Endothelial cell of umbilical vein (primary cell): ENCODE measurements at regions not wholly inside any gene's neighbourhood (a gene's known extent, or its start where the extent isn't known, plus 50 kb on each side); places are given as distances from the start of the nearest gene placed in this dataset.

Experiments used
- BruUV-seq: library from RNA; stranded (reverse); fragments of 400-500 nt; replicated peaks from 2 replicates; lab custom pipeline; 2021; lab: Mats Ljungman, UMichigan
- CTCF ChIA-PET: fragments of 300-600, 350-600 bp; sonication (Branson Sonifier 250); formaldehyde crosslinking; loops from one replicate; lab custom pipeline; 2021; ENCODE audit warnings: antibody characterized with exemption, inconsistent platforms; lab: Charles Lee
- POLR2A ChIA-PET: fragments of 300-600, 350-600 bp; sonication (Branson Sonifier 250); formaldehyde crosslinking; loops from one replicate; lab custom pipeline; 2021; ENCODE audit warnings: antibody characterized with exemption, inconsistent platforms; lab: Charles Lee
- DNase-seq: peaks from one replicate; pipeline ENCODE4 v3.0.0-alpha.2; 2011; ENCODE audit warnings: low read depth, low spot score
- FAIRE-seq: peaks from 2 replicates; lab custom pipeline; 2011; peaks lifted over from hg19 to GRCh38; lab: Jason Lieb, UNC
- H2AFZ ChIP-seq: 2 replicates; pipeline ENCODE4 v1.6.0; 2012; ENCODE audit warnings: low read depth, low read length, control low read depth, inconsistent platforms
- H3K27ac ChIP-seq: 2 replicates; pipeline ENCODE4 v1.5.1; 2011; ENCODE audit warnings: low read depth, mild to moderate bottlenecking, control low read depth, low read length, moderate library complexity; ENCODE audit not compliant: insufficient read depth
- H3K27me3 ChIP-seq, 2 experiments: 2 replicates each; pipeline versions ENCODE4 v1.6.0 to v1.6.1; 2011; ENCODE audit warnings: low read length in 2 of 2, mixed read lengths in 1 of 2; ENCODE audit not compliant: control insufficient read depth in 2 of 2, insufficient read depth in 2 of 2
- H3K36me3 ChIP-seq, 2 experiments: 2 replicates in 1 of 2; 3 replicates in 1 of 2; pipeline ENCODE4 v1.5.1; 2011; ENCODE audit warnings: low read length in 2 of 2, mild to moderate bottlenecking in 1 of 2, moderate library complexity in 1 of 2; ENCODE audit not compliant: control insufficient read depth in 2 of 2, insufficient read depth in 2 of 2; ENCODE audit errors: extremely low read depth in 1 of 2
- H3K4me1 ChIP-seq: 3 replicates; pipeline ENCODE4 v1.5.1; 2011; ENCODE audit warnings: mild to moderate bottlenecking, low read length; ENCODE audit not compliant: control insufficient read depth, insufficient read depth; ENCODE audit errors: extremely low read depth
- H3K4me2 ChIP-seq: 2 replicates; pipeline ENCODE4 v1.6.1; 2011; ENCODE audit warnings: low read length, control low read depth, mixed read lengths; ENCODE audit not compliant: insufficient read depth
- H3K4me3 ChIP-seq, 3 experiments: fragments of 200-600 bp in 1 of 3; sonication (generic), shearing (Covaris generic) in 1 of 3; replicated peaks in 1 of 3; 2 replicates each; pipeline ENCODE4 v1.5.1; 2011 to 2016; ENCODE audit warnings: control low read depth in 3 of 3, low read length in 3 of 3, mild to moderate bottlenecking in 2 of 3, inconsistent platforms in 1 of 3, low read depth in 1 of 3, moderate library complexity in 1 of 3; ENCODE audit not compliant: insufficient read depth in 1 of 3
- H3K79me2 ChIP-seq: 2 replicates; pipeline ENCODE4 v1.6.0; 2012; ENCODE audit warnings: low read length, inconsistent platforms; ENCODE audit not compliant: control insufficient read depth, insufficient read depth
- H3K9ac ChIP-seq: replicated peaks from 2 replicates; pipeline ENCODE3; 2011; ENCODE audit warnings: low read length, control low read depth; ENCODE audit not compliant: insufficient read depth; ENCODE audit errors: extremely low read depth
- H3K9me1 ChIP-seq: replicated peaks from 3 replicates; pipeline ENCODE4 v1.6.0; 2011; ENCODE audit warnings: mild to moderate bottlenecking, low read length; ENCODE audit not compliant: control insufficient read depth, insufficient read depth; ENCODE audit errors: extremely low read depth
- H3K9me3 ChIP-seq: replicated peaks from 2 replicates; pipeline ENCODE4 v1.5.1; 2012; ENCODE audit warnings: low read length, inconsistent platforms; ENCODE audit not compliant: control insufficient read depth, insufficient read depth
- H4K20me1 ChIP-seq: replicated peaks from 2 replicates; pipeline ENCODE3; 2011; ENCODE audit warnings: mild to moderate bottlenecking, low read length; ENCODE audit not compliant: control insufficient read depth, insufficient read depth; ENCODE audit errors: extremely low read depth
- EZH2 ChIP-seq: IDR thresholded peaks from 2 replicates; pipeline ENCODE4 v1.6.1; 2012; ENCODE audit warnings: borderline replicate concordance, low read depth, mild to moderate bottlenecking, moderate library complexity, low read length, inconsistent platforms; ENCODE audit not compliant: severe bottlenecking
- FOS ChIP-seq: IDR thresholded peaks from 2 replicates; pipeline ENCODE4 v1.6.1; 2011; ENCODE audit warnings: mild to moderate bottlenecking, low read length, moderate library complexity, borderline replicate concordance; ENCODE audit not compliant: insufficient read depth
- GATA2 ChIP-seq: IDR thresholded peaks from 2 replicates; pipeline ENCODE4 v1.7.0; 2011; ENCODE audit warnings: low read depth, mild to moderate bottlenecking, moderate library complexity, mixed read lengths, low read length; ENCODE audit not compliant: insufficient read length, insufficient read depth
- JUN ChIP-seq: IDR thresholded peaks from 2 replicates; pipeline ENCODE4 v1.6.1; 2011; ENCODE audit warnings: borderline replicate concordance, low read depth; ENCODE audit not compliant: insufficient read length, insufficient read depth
- MYC ChIP-seq: IDR thresholded peaks from one replicate; pipeline ENCODE4 v1.6.1; 2011; ENCODE audit warnings: mild to moderate bottlenecking, low read depth, low read length
- POLR2A ChIP-seq: IDR thresholded peaks from 2 replicates; pipeline ENCODE4 v1.6.1; 2012; ENCODE audit warnings: low read depth, mild to moderate bottlenecking, control low read depth, low read length
- POLR2AphosphoS5 ChIP-seq: IDR thresholded peaks from 2 replicates; pipeline ENCODE4 v1.6.1; 2012; ENCODE audit warnings: low read depth, mild to moderate bottlenecking, control low read depth, low read length, moderate library complexity; ENCODE audit not compliant: insufficient read depth
- dilution Hi-C: fragments of 300-500 bp; cut with MboI; formaldehyde crosslinking; loops from one replicate; pipeline ENCODE4 v1.15.0; 2019; ENCODE audit warnings: low sequenced_read_pairs; ENCODE audit not compliant: extremely low pct_ligation_motif_present
- intact Hi-C: fragments of 100-400 bp; cut with micrococcal nuclease; formaldehyde crosslinking; loops from one replicate; pipeline ENCODE4 v1.10.0; 2022
- TF ChIP-seq, protein P1 (sequence below), 2 donors: IDR thresholded peaks; 1 replicate in 1 of 2; 2 replicates in 1 of 2; pipeline ENCODE4 v1.5.1; 2011; ENCODE audit warnings: low read length in 2 of 2, mild to moderate bottlenecking in 2 of 2, moderate library complexity in 2 of 2, control low read depth in 1 of 2, inconsistent platforms in 1 of 2, low read depth in 1 of 2; ENCODE audit not compliant: insufficient read depth in 1 of 2; ENCODE audit errors: extremely low read depth in 1 of 2
- TF ChIP-seq, protein P2 (sequence below): IDR thresholded peaks from 2 replicates; pipeline ENCODE4 v1.6.1; 2011; ENCODE audit not compliant: insufficient read depth, insufficient read length

DNA sequence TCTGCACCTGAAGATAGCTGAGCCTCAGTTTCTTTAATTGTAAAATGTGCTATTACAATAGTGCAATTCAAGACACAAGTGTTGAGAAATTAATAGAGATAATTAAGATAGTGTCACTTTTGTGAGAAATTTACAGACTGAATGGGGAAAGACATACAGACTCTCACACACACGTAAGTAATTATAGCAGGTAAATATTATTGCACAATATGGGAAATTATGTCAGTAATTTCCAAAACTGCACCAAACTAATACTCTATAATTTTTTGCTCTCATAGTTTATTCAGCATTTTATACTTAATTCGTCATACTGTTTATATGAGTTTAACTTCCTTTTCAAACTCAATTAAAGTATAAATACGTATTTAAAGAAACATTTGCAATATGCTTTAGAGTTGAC, 124.9 kb upstream of the GYPC start:
- no peak for FAIRE-seq
- POLR2A ChIA-PET = no interaction called here

DNA sequence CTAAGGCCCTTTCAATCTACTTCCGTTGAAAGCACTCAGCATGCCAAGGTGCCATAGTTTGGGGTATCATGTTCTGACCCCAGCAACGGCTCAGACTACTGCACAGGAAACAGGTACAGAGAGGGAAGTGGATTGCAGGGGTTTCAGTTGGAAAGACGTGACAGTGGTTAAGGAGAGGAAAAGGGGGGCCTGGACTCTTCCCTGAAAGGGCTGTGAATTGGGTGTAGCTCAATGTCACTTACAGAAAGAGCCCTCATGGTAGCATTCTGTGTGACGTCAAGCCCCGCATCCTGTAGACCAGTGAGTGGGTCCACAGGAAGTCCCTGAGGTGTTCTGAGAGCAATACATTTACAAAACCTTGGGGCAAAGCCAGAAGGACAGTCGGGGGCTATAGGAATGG, 121.5 kb upstream of the GYPC start:
- H3K36me3 ChIP-seq = no peaks in the 10 kb centered on the region
- H3K9me3 ChIP-seq = peaks cover 3% of the 10 kb centered on the region
- FAIRE-seq (no peak), DNase-seq (no peak)
- H3K4me1 ChIP-seq = no peaks in the 10 kb centered on the region
- TF ChIP-seq POLR2A = no peak
- TF ChIP-seq, protein P1, sequence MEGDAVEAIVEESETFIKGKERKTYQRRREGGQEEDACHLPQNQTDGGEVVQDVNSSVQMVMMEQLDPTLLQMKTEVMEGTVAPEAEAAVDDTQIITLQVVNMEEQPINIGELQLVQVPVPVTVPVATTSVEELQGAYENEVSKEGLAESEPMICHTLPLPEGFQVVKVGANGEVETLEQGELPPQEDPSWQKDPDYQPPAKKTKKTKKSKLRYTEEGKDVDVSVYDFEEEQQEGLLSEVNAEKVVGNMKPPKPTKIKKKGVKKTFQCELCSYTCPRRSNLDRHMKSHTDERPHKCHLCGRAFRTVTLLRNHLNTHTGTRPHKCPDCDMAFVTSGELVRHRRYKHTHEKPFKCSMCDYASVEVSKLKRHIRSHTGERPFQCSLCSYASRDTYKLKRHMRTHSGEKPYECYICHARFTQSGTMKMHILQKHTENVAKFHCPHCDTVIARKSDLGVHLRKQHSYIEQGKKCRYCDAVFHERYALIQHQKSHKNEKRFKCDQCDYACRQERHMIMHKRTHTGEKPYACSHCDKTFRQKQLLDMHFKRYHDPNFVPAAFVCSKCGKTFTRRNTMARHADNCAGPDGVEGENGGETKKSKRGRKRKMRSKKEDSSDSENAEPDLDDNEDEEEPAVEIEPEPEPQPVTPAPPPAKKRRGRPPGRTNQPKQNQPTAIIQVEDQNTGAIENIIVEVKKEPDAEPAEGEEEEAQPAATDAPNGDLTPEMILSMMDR (IDR thresholded peaks at IDR 0.05; ENCODE audit: extremely low read depth in 1 of 2, insufficient read depth in 1 of 2, low read depth in 1 of 2, low read length in 2 of 2) = no peak
- no peak for TF ChIP-seq GATA2
- TF ChIP-seq, protein P2, sequence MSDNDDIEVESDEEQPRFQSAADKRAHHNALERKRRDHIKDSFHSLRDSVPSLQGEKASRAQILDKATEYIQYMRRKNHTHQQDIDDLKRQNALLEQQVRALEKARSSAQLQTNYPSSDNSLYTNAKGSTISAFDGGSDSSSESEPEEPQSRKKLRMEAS = no peak
- no peak for TF ChIP-seq MYC
- TF ChIP-seq EZH2 = no peak
- no peak for TF ChIP-seq FOS
- no peak for TF ChIP-seq POLR2AphosphoS5
- no peak for TF ChIP-seq JUN
- POLR2A ChIA-PET = no interaction called here
- H3K4me3 ChIP-seq = no peak overlapping the region
- BruUV-seq = no TSS peak
- no peaks in the 10 kb centered on the region for H4K20me1 ChIP-seq
- no peaks in the 10 kb centered on the region for H3K27me3 ChIP-seq
- no peaks in the 10 kb centered on the region for H3K79me2 ChIP-seq
- CTCF ChIA-PET = no interaction called here
- no peak overlapping the region for H3K4me2 ChIP-seq
- intact Hi-C loops (no loop called here), dilution Hi-C loops (no loop called here)
- H3K9ac ChIP-seq = no peak overlapping the region
- H3K27ac ChIP-seq = no peak overlapping the region
- no peaks in the 10 kb centered on the region for H3K9me1 ChIP-seq
- H2AFZ ChIP-seq = no peak overlapping the region

More for the DNA sequence above, 124.9 kb upstream of the GYPC start:
- Histone ChIP-seq H3K27me3 (no peaks in the 10 kb centered on the region), H3K4me3 (no peak overlapping the region), H2AFZ (no peak overlapping the region), H3K9me3 (peaks cover 3% of the 10 kb centered on the region), H3K27ac (no peak overlapping the region), H3K9me1 (no peaks in the 10 kb centered on the region), H3K4me2 (no peak overlapping the region), H3K9ac (no peak overlapping the region), H3K79me2 (no peaks in the 10 kb centered on the region), H3K36me3 (no peaks in the 10 kb centered on the region), H3K4me1 (no peaks in the 10 kb centered on the region), H4K20me1 (no peaks in the 10 kb centered on the region)
- no peak for TF ChIP-seq FOS
- TF ChIP-seq GATA2 = no peak
- TF ChIP-seq, protein P1 (IDR thresholded peaks at IDR 0.05; ENCODE audit: extremely low read depth in 1 of 2, insufficient read depth in 1 of 2, low read depth in 1 of 2, low read length in 2 of 2) = no peak
- no peak for TF ChIP-seq JUN
- no TSS peak for BruUV-seq
- dilution Hi-C loops = no loop called here
- DNase-seq = no peak
- CTCF ChIA-PET = no interaction called here
- intact Hi-C loops = no loop called here
